Activated T-cell treated with anti-CD3 and anti-CD28 coated beads for 48 hours (primary cell): ENCODE measurements at regions not wholly inside any gene's neighbourhood (a gene's known extent, or its start where the extent isn't known, plus 50 kb on each side); places are given as distances from the start of the nearest gene placed in this dataset.

ENCODE experiments used
- DNase-seq: peaks from one replicate; pipeline ENCODE4 v3.0.0-alpha.2; 2020; ENCODE audit warnings: low read depth

DNA sequence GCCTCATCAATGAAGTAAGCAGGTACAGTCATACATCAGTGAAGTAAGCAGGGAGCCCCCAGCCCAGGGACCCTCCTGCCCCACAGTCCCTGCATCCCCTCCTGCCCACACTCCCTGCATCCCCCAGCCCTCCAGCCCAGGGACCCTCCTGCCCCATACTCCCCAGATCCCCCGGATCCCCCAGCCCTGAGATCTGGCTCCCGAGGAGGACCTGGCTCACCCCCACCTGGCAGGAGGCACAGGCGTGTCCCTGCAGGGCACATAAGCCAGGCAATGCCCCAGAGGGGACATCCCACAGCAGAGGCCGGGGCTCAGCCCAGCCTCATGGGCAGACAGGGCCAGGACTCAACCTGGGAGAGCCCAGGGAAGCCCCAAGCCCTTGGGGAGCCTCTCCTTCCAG, 53.6 kb upstream of the TPM4 start:
- DNase-seq, result no peak

DNA sequence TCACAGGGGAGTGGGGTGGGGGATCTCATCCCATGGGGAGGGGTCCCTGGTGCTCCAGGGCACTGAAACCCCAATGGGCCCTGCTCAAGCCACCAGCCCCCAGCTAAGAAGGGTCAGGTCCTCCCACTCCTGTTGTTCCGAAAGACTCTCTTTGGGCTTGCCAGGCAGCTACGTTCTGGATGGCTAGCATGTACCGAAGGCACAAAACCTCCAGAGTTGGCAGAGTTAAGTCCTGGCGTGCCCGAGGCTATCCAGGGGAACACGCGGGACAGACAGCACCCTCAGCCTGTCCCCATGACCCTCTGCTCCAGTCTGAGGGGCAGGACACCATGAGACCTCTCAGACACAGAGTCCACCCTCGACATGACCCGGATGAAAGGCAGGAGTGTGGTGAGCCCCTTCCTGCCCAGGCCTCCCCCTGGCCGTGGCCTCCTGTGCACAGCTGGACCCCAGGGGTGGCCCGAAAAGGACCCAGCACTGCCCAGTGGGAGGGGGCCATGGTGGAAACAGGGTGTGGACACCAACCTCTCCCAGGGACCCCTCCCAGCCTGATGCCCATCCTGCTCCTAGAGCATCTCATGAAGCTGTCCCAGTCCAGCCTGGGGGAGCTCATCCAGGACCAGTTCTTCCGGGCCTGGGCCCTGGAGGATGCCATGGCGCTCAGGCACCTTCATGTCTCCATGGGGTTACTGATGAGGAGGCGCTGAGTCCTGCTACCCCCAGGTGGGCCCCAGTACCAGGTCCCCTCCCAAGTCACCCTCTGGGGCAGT, 53.0 kb upstream of the TPM4 start:
- no peak for DNase-seq

DNA sequence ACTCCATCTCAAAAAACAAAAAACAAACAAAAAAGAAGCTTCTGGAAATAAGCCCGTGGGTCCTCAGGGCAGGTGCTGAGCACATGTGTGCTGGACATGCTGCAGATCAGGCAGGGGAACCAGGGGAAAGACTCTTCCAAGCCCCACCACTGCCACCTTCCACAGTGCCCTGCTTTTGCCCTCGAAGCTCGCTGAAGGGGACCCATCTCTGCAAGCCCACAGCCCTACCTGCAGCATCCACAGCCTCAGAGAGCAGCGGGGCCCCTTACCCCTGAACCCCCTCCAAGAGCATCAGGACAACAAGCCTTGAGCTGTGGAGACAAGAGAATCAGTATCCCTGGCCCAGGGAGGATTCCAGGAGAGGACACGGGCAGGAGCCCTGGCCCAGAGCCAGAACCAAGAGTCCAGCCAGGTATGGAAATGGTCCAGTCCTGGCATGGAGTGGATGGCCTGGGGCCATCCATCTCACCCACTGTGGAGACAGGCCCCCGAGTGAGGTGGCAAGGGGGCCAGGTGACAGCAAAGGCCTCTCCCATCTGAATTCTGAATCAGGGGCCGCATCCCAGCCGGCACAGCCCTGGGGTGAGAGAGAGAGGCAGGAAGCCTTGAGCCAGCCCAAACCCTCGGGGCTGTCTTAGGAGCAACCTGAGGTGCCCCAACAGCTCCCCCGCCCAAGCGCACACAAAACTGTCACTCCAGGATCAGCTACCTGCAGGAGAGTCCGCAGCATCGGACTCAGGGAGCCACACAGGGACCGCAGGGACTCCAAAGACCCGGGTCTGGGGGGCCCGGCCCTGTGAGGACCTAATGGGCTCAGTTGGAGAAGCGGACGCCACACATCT, 51.8 kb upstream of the TPM4 start:
- no peak for DNase-seq

- DNase-seq, result no peak
Observed at GRCh38 chr19:16025108-16026101, 50.9 kb upstream of the TPM4 start.

- no peak for DNase-seq
Observed at GRCh38 chr19:16026131-16026530, 50.2 kb upstream of the TPM4 start.
